ENCODE measurements at regions not wholly inside any gene's neighbourhood (a gene's known extent, or its start where the extent isn't known, plus 50 kb on each side); places are given as distances from the start of the nearest gene placed in this dataset.
A peak's percentile ranks its signal among the peaks of the same experiment; 100 is the strongest.
"Not testable (repeated sequence)": the region's sequence is repeated elsewhere in the genome, so short reads cannot be mapped to it uniquely, and the experiment has no call there.

DNA sequence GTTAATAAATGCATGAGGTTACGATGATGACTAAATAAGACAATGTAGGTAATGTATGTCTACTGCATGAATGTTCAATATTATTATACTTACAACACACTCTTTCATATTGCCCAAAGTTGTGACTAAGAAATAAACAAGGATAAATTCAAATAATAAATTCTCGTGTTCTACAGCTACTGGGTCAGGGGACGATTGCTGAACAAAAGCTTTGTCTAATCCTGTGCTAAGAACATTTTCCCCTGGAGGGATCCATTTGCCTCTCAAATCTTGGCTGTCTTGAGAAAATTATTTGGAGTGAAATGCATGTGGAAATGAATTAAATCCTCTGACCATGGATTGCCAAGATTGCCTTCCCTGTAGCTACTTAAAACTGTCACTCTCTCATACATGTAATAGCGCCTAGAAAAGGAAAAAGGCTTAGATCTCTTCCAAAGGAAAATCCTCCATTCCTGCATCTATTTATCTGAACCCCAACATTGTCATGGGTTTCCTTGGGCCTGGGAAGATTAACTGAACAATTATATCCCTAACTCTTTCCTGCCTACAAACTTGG is 893.8 kb upstream of the ACO1 start:
- DNase-seq (ENCODE audit: low read depth in 4 of 4, low spot score in 3 of 4), result no peak

DNA sequence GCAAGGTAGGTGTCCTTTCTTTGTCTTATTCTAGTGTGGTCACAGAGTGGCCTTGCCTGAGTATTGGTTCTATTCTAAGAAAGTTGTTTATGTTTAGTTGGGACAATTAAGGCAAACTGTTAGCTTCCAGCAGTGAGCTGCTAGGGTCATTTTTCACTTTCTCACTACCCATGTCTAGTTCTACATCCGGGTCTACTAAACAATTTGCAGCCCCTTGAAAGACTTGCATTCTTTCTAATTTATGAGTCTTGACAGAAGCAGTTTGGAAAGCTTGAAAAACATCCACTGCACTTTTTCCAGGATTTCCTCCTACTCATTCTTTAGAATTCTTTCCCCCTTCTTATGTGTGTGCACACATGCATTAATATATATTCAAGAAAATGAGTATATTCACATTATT is 892.2 kb upstream of the ACO1 start:
- peak; percentile 10 to 51 (median 34) for DNase-seq (ENCODE audit: low read depth in 4 of 4, low spot score in 3 of 4)

GRCh38 chr9:31500422-31500821 is 884.0 kb upstream of the ACO1 start:
- no peak for DNase-seq (ENCODE audit: low read depth in 4 of 4, low spot score in 3 of 4)

DNA sequence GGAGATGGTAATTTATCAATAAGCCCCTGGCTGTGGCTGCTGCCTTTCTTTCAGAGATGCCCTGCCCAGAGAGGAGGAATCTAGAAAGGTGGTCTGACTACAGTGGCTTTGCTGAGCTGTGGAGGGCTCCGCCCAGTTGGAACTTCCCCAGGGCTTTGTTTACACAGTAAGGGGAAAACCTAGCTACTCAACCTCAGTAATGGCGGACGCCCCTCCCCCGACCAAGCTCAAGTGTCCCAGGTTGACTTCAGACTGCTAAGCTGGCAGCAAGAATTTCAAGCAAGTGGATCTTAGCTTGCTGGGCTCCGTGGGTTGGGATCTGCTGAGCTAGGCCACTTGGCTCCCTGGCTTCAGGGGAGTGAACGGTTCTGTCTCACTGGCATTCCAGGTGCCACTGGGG is 865.4 kb upstream of the ACO1 start:
- no peak for DNase-seq (ENCODE audit: low read depth in 4 of 4, low spot score in 3 of 4)

GRCh38 chr9:31519424-31519823 is 865.0 kb upstream of the ACO1 start:
- DNase-seq (ENCODE audit: low read depth in 4 of 4, low spot score in 3 of 4), result no peak

DNA sequence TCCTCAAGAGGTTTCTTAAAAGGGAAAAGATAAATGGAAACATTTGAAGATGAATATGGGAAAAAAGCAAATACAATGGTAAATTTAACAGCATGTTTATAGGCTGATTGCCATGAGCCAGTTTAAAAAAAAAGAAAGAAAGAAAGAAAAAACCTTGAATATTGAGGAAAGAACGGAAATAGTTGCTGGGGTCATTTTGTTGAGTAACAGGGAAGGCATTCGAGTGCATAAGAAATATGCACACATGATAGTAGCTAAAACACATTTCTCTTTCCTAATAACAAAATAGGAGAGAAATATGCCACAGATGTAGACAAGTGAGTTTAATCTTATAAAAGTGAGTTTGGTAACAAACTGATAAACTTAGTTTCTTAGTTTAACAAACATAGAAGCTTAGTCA is 864.6 kb upstream of the ACO1 start:
- DNase-seq (ENCODE audit: low read depth in 4 of 4, low spot score in 3 of 4), result no peak

DNA sequence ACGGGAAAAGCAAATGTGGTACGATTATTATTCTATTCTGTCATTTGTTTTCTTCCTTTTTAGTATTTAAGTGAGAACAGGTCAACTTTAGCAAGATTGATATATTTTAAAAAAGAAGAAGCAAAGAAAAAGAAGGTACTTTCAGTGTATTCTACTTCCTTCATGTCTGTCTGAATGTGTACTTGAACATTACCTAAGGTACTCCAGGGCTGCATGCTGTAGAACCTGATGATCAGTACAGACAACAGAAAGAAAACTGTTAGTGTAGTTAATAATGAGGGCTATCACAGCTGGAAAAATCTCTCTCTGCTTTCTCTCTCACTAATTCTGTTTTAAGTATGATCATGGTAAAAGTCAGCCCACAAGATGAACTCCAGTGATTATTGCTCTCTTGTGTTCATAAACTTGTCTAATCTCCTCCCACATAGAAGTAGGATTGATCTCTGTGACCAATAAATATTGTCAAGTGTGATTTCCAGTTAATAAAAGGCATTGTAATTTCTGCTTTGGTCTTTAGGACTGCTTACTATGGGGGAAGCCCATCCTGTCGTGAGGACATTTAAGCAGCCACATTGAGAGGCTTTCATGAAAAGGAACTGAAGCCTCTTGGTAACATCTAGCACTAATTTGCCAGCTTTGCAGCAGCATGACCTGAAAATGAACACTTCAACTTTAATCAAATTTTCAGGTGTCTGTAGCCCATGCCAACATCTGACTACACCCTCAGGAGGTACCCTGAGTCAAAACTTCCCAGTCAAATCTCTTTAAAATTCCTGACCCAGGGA is 864.0 kb upstream of the ACO1 start:
- DNase-seq (ENCODE audit: low read depth in 4 of 4, low spot score in 3 of 4), result no peak

- DNase-seq (ENCODE audit: low read depth in 4 of 4, low spot score in 3 of 4), result no peak
Observed at GRCh38 chr9:31535651-31536050, 848.8 kb upstream of the ACO1 start.

- no peak for DNase-seq (ENCODE audit: low read depth in 4 of 4, low spot score in 3 of 4)
Observed at GRCh38 chr9:31536471-31536870, 848.0 kb upstream of the ACO1 start.

DNA sequence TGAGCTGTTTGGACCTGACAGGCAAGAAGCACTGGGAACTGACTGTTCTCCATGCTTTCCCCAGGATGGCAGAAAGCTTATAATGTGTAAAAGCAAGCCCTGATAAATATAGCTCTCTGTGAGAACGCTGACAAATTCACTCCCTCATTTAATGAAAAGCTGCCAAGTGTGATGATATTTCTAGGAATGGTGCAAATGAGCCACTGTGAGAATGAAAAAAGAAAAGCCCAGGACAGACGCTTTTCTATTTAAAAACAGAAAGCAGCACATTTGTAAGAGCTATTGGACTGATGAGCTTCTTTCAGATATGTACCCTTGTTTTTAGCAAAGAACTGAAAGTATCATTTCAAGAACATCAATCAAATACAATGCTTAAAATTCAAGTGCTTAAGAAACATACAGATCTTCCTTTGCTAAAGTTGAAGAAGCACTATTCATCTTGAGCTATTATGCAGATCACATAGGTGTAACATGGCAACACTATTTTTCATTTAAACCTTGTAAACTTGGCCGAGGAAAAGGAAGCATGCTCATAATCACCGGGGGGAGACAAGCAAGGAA is 842.6 kb upstream of the ACO1 start:
- no peak for DNase-seq (ENCODE audit: low read depth in 4 of 4, low spot score in 3 of 4)

DNA sequence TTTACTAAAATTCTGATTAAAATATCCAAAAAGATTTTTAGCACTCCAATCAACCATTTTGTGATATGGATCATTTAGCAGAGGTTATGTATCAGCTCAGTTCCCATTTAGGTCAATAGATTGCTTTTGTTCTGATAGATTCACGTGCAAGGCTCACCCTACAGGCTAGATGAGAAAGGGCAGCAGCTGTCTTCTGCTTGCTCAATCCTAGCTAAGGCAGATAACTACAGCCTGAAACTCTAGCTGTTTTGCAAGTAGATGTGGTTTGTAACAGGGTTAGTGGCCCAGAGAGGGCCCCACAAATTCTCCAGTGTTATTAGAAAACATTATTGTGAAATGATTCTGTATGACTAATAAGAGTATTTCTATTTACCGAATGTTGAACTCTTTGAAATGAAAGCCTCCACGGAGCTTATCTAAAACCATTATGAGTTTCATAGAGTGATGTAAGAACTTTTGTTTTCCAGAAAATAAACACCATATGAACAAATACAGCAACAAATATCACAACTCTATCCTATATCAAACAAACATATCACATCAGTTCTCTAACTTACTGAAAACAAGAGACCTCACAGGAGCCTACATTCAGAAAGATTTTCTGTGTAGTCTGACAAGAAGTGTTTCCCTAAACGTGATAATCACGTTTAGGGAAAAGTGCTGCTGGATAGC is 841.9 kb upstream of the ACO1 start:
- no peak for DNase-seq (ENCODE audit: low read depth in 4 of 4, low spot score in 3 of 4)

- no peak for DNase-seq (ENCODE audit: low read depth in 4 of 4, low spot score in 3 of 4)
Observed at GRCh38 chr9:31554941-31555340, 829.5 kb upstream of the ACO1 start.

DNA sequence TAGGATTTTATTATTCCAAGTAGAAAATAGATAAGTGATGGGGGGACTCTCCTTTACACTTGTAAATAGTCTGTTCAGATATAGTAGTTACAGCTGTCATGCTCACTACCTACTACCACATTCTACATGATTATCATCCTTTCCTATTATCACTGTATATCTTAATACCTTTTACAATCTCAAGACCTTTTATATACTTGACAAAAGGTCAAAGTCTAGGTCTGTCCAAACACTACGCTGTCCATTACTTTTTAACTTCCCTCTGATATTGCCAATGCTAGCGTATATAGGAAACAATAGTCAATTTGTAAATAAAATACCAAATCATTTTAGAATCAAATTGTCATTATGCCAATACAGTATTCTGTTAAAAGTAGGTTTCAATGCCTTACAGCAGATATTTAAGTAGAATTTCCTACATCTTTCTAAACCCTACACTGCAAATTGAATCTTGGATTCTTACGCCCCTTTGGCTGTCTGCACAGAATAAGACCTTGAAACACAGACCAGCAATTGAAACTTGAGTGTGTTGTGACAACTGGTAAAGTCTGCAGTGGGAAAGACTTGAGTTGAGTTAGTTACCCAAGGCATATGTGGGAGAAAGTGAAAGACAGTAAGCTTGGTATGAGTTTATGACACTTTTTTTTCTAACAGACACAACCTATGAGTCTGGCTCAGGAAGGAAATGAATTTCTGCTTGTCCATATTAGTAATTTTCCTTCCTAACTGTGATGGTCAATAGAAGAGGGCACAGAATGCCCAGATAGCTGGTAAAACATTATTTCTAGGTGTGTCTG is 827.6 kb upstream of the ACO1 start:
- DNase-seq (ENCODE audit: low read depth in 4 of 4, low spot score in 3 of 4), result no peak

DNA sequence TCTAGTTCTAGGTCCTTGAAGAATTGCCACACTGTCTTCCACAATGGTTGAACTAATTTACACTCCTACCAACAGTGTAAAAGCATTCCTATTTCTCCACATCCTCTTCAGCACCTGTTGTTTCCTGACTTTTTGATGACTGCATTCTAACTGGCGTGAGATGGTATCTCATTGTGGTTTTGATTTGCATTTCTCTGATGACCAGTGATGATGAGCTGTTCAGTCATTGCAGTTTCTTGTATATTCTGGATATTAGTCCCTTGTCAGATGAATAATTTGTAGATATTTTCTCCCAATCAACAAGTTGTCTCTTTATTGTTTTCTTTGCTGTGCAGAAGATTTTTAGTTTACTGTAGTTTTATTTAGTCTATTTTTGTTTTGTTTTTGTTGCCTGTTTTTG is 812.3 kb upstream of the ACO1 start:
- DNase-seq (ENCODE audit: low read depth in 4 of 4, low spot score in 3 of 4), result not testable (repeated sequence)

DNA sequence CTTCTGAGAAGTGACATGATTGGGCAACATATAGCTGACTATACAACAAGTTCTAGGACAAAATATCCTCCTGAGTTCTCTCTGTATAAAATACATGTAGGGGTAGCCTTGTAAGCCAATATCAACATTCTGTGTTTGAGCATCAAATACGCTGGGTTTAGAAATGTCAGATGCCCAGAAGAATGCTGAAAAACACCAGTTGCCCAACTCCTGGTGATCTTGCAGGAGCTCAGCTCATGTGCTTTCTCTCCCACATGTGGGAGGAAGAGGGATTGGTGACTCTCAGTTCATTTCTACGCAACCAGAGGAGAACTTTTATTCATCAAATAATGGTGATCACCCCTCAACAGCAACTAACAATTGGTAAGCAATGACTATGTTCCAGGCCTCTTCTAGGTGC is 810.9 kb upstream of the ACO1 start:
- DNase-seq (ENCODE audit: low read depth in 4 of 4, low spot score in 3 of 4), result no peak

GRCh38 chr9:31574006-31574765 is 810.3 kb upstream of the ACO1 start:
- DNase-seq (ENCODE audit: low read depth in 4 of 4, low spot score in 3 of 4), result no peak

DNA sequence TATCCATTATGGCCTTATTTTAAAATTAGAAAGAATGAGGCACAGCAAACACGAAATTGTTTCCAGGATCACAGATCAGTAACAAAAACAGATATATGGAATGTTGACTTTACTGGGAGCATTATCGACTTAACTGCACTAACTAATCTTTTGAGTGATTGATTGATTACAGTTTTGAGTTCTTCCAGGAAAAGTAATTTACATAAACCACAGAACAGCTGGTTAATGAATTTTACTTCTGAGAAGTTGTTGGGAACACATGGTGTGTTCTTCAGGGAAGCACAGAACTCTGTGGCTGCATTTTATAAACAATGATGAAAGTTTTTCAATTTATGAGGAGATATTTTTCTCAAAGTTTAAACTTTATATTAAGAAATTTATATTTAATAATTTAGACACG is 802.4 kb upstream of the ACO1 start:
- DNase-seq (ENCODE audit: low read depth in 4 of 4, low spot score in 3 of 4), result no peak

DNA sequence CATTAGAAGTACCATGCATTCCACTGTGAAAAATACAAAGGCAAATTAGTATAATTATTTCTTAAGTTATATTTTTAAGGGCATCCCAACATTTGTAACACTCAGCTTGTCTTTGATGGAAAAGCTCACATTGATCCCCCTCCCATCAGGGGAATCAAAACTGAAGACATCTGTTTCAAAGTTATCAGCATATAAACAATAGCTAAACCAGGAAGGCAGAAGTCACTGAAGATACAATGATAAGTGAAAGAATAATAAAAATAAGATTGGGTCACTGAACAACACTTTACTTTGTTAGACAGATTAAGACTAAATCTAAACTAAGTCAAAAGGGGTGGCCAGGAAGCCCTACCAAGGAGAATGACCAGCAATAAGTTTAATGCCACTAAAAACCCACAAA is 801.9 kb upstream of the ACO1 start:
- no peak for DNase-seq (ENCODE audit: low read depth in 4 of 4, low spot score in 3 of 4)

GRCh38 chr9:31585158-31585557 is 799.3 kb upstream of the ACO1 start:
- DNase-seq (ENCODE audit: low read depth in 4 of 4, low spot score in 3 of 4), result no peak

DNA sequence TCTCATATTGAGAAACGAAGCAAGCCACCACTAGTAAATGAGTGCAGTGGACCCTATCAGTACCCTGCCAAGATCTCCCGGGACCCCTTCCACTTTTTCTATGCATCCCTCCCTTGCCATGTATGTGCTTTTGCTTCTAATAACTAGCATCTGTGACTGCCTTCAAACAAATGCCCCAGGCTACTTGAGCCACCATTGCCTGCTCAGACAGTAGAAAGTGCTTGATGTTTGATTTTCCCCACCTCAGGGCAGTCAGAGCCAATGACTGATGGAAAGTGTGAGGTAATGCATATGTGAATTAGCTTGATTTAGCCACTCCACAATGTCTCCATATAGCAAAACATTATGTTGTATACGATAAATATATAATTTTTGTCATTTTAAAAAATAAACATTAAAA is 797.3 kb upstream of the ACO1 start:
- no peak for DNase-seq (ENCODE audit: low read depth in 4 of 4, low spot score in 3 of 4)

Measured in right renal pelvis (tissue), 4 donors.